22Rv1 (cell line): ENCODE measurements at regions not wholly inside any gene's neighbourhood (a gene's known extent, or its start where the extent isn't known, plus 50 kb on each side); places are given as distances from the start of the nearest gene placed in this dataset.

Experiments
- ZFX ChIP-seq: fragments of 450-650 bp; IDR thresholded peaks from 2 replicates; pipeline ENCODE4 v1.6.1; 2017; ENCODE audit warnings: antibody characterized with exemption, borderline replicate concordance
- TF ChIP-seq, protein P1 (sequence below): fragments of 450-650 bp; IDR thresholded peaks from 2 replicates; pipeline ENCODE4 v1.5.1; 2017; ENCODE audit warnings: mild to moderate bottlenecking

DNA sequence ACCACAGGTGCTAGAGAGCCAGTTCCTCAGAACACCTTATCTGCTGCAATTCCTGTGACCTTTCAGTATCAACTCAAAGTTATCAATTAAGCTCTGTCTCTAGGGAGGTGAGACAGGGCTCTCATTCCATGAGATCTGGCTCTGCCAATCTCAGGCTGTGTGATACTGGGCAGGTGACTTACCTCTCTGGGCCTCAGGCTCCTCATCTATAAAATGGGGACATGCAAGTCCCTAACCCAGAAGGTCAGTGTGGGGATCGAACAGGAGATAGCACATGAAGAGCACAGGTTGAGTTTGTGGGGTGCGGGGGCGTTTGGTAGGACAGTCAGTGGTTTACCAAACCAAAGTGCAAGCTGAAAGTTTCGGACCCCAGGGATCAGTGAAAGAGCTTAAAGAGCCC, 319.3 kb upstream of the CCL2 start:
- TF ChIP-seq, protein P1, sequence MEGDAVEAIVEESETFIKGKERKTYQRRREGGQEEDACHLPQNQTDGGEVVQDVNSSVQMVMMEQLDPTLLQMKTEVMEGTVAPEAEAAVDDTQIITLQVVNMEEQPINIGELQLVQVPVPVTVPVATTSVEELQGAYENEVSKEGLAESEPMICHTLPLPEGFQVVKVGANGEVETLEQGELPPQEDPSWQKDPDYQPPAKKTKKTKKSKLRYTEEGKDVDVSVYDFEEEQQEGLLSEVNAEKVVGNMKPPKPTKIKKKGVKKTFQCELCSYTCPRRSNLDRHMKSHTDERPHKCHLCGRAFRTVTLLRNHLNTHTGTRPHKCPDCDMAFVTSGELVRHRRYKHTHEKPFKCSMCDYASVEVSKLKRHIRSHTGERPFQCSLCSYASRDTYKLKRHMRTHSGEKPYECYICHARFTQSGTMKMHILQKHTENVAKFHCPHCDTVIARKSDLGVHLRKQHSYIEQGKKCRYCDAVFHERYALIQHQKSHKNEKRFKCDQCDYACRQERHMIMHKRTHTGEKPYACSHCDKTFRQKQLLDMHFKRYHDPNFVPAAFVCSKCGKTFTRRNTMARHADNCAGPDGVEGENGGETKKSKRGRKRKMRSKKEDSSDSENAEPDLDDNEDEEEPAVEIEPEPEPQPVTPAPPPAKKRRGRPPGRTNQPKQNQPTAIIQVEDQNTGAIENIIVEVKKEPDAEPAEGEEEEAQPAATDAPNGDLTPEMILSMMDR = no peak
- TF ChIP-seq ZFX = no peak
